Lower leg skin (tissue), 4 donors: ENCODE measurements at regions not wholly inside any gene's neighbourhood (a gene's known extent, or its start where the extent isn't known, plus 50 kb on each side); places are given as distances from the start of the nearest gene placed in this dataset.

Experiments
- DNase-seq, 2 donors: peaks; one replicate each; pipeline ENCODE4 v3.0.0-alpha.2; 2019; ENCODE audit warnings: low spot score in 2 of 2
- H3K4me3 ChIP-seq: fragments of 200-600 bp; sonication (generic); 2 replicates; pipeline ENCODE4 v1.5.1; 2017; ENCODE audit warnings: mild to moderate bottlenecking, low read depth; ENCODE audit not compliant: poor library complexity, severe bottlenecking
- POLR2A ChIP-seq, 2 donors: fragments of 450-650 bp; IDR thresholded peaks; one replicate each; pipeline ENCODE4 v1.6.1; 2016 to 2017; ENCODE audit warnings: antibody characterized with exemption in 2 of 2, mild to moderate bottlenecking in 1 of 2, moderate library complexity in 1 of 2
- WGBS, 2 donors: methylation state at CpG; one replicate each; pipeline ENCODE4 v1.1.5; 2018; 5-methylcytosine and 5-hydroxymethylcytosine counted together
- intact Hi-C: fragments of 100-400 bp; cut with DNase I; formaldehyde crosslinking; loops from one replicate; pipeline ENCODE4 v1.15.0; 2023; ENCODE audit warnings: low total_unique reads
- TF ChIP-seq, protein P1 (sequence below), 3 donors: fragments of 450-650 bp; IDR thresholded peaks; one replicate each; pipeline ENCODE4 v1.5.1; 2016; ENCODE audit warnings: antibody characterized with exemption in 3 of 3, mild to moderate bottlenecking in 3 of 3, moderate library complexity in 2 of 3

- intact Hi-C loops = no loop called here
- WGBS, 2 donors = 81 to 86% methylated on average over 4 of the region's 4 CpGs
Measured at GRCh38 chr4:133868856-133869255, 332.7 kb downstream of the PABPC4L start.

DNA sequence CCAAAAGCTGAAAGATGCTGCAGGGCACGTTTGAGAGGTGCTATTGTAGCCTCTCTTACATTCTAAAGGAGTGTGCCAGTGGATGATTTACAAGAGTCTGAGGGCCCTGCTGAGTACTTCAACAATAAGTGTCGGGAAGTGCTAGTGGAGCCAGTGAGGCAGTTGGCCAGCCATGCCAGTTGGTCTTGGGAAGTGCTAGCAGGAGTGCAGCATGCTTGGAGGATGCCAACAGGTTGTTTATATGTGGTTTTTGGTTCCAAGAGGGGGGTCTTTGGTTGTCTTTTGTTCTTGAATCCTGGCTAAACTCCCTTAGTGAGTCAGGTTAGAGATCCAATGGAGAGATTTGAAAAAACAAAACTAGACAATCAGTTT, 335.3 kb downstream of the PABPC4L start:
- no peak for TF ChIP-seq POLR2A (IDR thresholded peaks at IDR 0.05)
- intact Hi-C loops = no loop called here
- 34 to 49% methylated on average over 2 of the region's 2 CpGs for WGBS, 2 donors
- H3K4me3 ChIP-seq = no peak overlapping the region
- no peak for DNase-seq

More at GRCh38 chr4:133868856-133869255, 332.7 kb downstream of the PABPC4L start:
- DNase-seq = no peak
- no peak overlapping the region for H3K4me3 ChIP-seq
- TF ChIP-seq, protein P1, sequence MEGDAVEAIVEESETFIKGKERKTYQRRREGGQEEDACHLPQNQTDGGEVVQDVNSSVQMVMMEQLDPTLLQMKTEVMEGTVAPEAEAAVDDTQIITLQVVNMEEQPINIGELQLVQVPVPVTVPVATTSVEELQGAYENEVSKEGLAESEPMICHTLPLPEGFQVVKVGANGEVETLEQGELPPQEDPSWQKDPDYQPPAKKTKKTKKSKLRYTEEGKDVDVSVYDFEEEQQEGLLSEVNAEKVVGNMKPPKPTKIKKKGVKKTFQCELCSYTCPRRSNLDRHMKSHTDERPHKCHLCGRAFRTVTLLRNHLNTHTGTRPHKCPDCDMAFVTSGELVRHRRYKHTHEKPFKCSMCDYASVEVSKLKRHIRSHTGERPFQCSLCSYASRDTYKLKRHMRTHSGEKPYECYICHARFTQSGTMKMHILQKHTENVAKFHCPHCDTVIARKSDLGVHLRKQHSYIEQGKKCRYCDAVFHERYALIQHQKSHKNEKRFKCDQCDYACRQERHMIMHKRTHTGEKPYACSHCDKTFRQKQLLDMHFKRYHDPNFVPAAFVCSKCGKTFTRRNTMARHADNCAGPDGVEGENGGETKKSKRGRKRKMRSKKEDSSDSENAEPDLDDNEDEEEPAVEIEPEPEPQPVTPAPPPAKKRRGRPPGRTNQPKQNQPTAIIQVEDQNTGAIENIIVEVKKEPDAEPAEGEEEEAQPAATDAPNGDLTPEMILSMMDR (IDR thresholded peaks at IDR 0.05) = no peak
- TF ChIP-seq POLR2A (IDR thresholded peaks at IDR 0.05) = no peak

DNA sequence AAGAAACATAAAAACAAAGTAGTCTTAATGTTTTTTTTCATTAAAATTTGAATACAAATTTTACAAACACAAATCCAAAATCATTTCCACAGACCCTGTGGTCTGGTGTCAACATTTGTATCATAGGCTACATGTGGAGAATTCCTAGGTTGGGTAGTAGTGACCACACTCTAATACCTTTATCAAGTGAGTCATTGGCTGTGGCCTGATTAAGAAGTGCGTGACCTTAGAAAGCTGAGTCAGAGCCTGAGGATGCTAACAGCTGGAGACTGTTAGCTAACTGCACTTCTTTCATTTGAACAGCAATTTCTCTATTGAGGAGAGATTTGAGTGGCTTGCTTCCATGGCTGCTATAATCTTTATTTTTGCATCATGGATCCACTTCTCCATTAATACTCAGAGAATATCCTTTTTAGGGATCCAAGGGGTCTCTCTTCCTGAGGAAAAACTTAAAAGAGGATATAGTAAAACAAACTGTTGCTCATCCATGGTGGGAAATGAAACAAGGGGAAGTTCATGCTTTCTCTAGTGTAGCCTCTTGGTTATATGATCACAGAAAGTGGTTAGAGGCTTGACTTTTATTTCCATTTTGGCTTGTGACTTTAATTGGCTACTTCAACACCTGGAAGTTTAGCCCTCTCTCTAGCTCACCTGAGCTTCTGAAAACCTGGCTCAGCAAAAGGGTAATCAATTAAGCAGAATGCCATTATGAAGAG, 335.8 kb downstream of the PABPC4L start:
- 64 to 76% methylated on average over 1 of the region's 1 CpG for WGBS, 2 donors
- no peak for TF ChIP-seq POLR2A (IDR thresholded peaks at IDR 0.05)
- TF ChIP-seq, protein P1 (IDR thresholded peaks at IDR 0.05) = no peak
- DNase-seq = no peak
- intact Hi-C loops = no loop called here
- H3K4me3 ChIP-seq = no peak overlapping the region

DNA sequence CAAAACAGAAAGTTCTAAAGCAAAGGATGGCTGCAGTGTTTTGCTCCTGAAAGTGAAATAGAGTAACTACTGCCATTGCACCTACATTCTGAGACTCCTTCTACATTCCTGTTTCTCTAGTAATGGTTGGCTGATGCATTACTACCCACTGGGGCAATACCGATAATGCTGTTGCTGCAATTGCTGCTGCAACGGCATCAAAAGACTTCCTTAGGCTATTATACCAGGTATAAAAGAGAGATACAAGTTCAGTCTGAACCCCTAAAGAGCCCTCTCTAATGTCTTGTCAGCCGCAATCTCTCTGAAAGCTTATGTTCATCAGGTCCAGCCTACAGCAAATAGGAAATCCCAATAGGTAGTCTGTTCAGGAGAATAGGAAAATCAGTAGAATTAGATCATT, 338.4 kb downstream of the PABPC4L start:
- H3K4me3 ChIP-seq = no peak overlapping the region
- TF ChIP-seq, protein P1 (IDR thresholded peaks at IDR 0.05) = no peak
- no peak for TF ChIP-seq POLR2A (IDR thresholded peaks at IDR 0.05)
- DNase-seq = no peak
- 86 to 90% methylated on average over 3 of the region's 3 CpGs for WGBS, 2 donors
- intact Hi-C loops = no loop called here

GRCh38 chr4:133856731-133857355, 344.7 kb downstream of the PABPC4L start:
- no peak overlapping the region for H3K4me3 ChIP-seq
- intact Hi-C loops = no loop called here
- TF ChIP-seq, protein P1 (IDR thresholded peaks at IDR 0.05) = no peak
- no peak for TF ChIP-seq POLR2A (IDR thresholded peaks at IDR 0.05)
- no peak for DNase-seq

GRCh38 chr4:133855001-133855400, 346.6 kb downstream of the PABPC4L start:
- intact Hi-C loops = no loop called here
- H3K4me3 ChIP-seq = no peak overlapping the region
- no peak for DNase-seq
- 87 to 88% methylated on average over 4 of the region's 4 CpGs for WGBS, 2 donors
- TF ChIP-seq, protein P1 (IDR thresholded peaks at IDR 0.05) = no peak
- no peak for TF ChIP-seq POLR2A (IDR thresholded peaks at IDR 0.05)
